ES-I3 (cell line): ENCODE measurements at regions not wholly inside any gene's neighbourhood (a gene's known extent, or its start where the extent isn't known, plus 50 kb on each side); places are given as distances from the start of the nearest gene placed in this dataset.

ENCODE experiments used
- H3K36me3 ChIP-seq: 2 replicates; pipeline ENCODE4 v1.6.1; 2013; ENCODE audit warnings: mild to moderate bottlenecking, low read length, control low read depth, moderate library complexity; ENCODE audit not compliant: insufficient read depth
- H3K4me1 ChIP-seq: 2 replicates; pipeline ENCODE4 v1.6.1; 2013; ENCODE audit warnings: mild to moderate bottlenecking, control low read depth, low read length; ENCODE audit not compliant: insufficient read depth
- H3K9ac ChIP-seq: 2 replicates; pipeline ENCODE4 v1.6.1; 2013; ENCODE audit warnings: low read depth, mild to moderate bottlenecking, low read length, moderate library complexity
- H3K9me3 ChIP-seq: 2 replicates; pipeline ENCODE4 v1.6.1; 2013; ENCODE audit warnings: mild to moderate bottlenecking, low read length, moderate library complexity; ENCODE audit not compliant: control insufficient read depth, insufficient read depth

DNA sequence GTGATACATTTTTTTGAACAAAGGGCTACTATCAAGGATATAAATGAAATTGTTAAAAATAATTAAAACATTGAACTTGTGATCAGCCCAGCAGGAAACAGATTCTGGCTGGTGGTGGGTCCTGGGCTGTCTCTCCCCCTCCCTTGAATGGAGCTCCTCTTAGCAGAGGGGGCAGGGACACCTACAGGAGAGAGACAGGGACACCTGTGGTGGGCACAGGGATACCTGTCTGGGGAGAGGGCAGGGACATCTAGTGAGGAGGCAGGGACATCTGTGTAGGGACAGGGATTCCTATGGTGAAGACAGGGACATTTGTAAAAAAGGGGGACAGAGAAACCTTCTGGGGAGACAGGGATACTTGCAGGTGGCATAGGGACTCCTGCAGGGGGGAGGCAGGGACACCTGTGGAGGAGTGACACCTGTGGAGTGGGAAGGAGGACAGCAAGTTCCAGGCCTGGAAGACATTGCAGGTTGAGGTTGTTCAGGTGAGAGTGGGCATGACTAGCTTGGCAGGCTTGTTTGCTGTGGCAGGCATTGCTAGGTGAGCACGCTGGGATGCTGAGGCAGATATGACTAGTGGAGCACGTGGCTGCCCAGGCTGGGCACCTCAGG, 264.2 kb downstream of the IRX2 start:
- Histone ChIP-seq H3K4me1 (no peaks in the 10 kb centered on the region), H3K9ac (no peak overlapping the region), H3K36me3 (no peaks in the 10 kb centered on the region), H3K9me3 (0 out of 2 replicates have a peak, but pooled peaks cover 6% of the 10 kb centered on the region)

DNA sequence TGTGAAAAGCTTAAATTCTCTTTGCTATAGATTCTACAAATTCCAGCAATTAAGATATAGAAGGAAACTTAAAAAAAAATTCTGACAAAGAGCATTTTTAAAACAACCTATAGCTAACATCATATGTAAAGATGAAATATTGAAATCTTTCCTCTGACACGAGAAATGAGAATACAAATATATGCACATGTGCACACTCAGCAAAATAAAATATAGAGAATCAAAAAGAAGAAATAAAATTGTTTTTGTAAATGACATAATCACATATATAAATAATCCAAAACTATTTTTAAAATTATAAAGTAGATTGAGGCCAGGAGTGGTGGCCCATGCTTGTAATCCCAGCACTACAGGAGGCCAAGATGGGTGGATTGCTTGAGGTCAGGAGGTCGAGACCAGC, 265.1 kb downstream of the IRX2 start:
- no peaks in the 10 kb centered on the region for H3K36me3 ChIP-seq
- no peaks in the 10 kb centered on the region for H3K4me1 ChIP-seq
- H3K9ac ChIP-seq = no peak overlapping the region
- H3K9me3 ChIP-seq = 0 out of 2 replicates have a peak, but pooled peaks cover 3% of the 10 kb centered on the region

DNA sequence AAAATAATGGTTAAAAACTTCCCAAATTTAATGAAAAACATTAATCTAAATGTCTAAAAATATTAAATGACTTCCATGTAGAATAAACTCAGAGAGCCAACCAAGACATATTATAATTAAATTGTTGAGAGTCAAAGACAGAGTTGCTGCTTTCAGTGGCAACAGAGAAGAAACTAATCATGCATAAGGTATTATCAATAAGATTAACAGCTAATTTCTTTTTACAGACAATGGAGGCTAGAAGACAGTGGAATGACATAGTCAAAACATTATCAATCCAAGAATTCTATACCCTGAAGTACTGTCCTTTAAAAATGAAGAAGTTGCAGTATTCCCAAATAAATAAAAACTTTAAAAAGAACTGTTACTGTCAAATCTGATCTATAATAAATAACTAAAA, 268.7 kb downstream of the IRX2 start:
- no peak overlapping the region for H3K9ac ChIP-seq
- no peaks in the 10 kb centered on the region for H3K4me1 ChIP-seq
- H3K36me3 ChIP-seq = no peaks in the 10 kb centered on the region
- peaks cover 3% of the 10 kb centered on the region; the same call in 1 of the 2 replicates for H3K9me3 ChIP-seq

DNA sequence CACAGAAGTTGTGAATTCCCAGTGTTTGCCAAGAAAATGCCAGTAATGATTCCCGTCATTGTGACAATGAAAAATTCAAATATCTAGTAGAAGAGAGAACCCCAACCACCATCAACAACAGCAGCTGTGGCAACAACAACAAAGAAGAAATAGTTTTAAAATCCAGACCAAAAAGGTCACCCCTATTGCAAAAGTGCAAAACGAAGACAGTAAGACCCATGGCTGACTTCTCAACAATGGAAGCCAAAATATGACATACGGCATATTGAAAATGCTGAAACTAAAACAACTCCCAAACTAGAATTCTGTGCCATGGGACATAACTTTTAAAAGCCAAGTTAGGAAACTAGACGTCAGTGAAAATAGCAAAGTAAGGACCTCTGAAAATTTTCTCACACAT, 270.6 kb downstream of the IRX2 start:
- Histone ChIP-seq H3K9ac (no peak overlapping the region), H3K9me3 (peaks cover 3% of the 10 kb centered on the region; the same call in 1 of the 2 replicates), H3K4me1 (no peaks in the 10 kb centered on the region), H3K36me3 (no peaks in the 10 kb centered on the region)

DNA sequence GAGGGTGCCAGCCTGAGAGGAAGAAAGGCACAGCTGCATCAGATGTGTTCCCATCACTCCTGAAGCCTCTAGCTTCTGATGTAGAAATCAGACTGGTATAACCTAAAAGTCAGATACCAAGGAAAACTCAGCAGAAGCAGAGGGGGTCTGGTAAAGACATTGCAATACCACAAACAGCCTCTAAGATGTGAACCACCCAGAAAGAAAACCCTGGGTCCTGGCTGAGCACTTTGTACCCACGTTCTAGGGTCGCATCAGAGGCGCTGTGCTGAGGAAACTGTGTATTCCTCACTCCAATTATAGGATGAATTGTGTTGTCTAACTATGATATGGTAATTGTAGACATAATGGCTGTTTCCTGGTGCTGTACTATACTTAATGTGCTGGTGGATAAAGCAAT, 275.6 kb downstream of the IRX2 start:
- Histone ChIP-seq H3K9me3 (no peaks in the 10 kb centered on the region; the same call in 1 of the 2 replicates), H3K4me1 (no peaks in the 10 kb centered on the region), H3K36me3 (no peaks in the 10 kb centered on the region), H3K9ac (no peak overlapping the region)

DNA sequence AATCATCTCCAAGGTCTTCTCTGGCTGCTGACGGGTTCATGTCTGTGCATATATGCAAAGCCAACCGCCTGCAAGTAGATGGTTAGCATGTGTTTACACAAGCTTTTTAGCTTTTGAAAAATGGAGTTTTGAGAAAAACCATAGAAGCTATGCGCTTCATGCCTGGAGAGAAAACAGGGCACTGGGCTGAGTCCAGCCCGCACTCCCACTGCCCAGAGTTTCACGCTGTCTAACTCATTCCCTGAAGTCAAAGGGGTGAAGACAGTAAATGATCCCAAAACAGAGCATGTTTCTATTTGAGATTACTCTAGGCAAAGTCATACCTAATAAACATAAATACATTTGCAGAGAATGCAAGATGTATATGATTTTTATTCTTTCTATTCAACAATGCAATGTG, 278.8 kb downstream of the IRX2 start:
- Histone ChIP-seq H3K4me1 (no peaks in the 10 kb centered on the region), H3K9ac (no peak overlapping the region), H3K9me3 (no peaks in the 10 kb centered on the region), H3K36me3 (no peaks in the 10 kb centered on the region)

DNA sequence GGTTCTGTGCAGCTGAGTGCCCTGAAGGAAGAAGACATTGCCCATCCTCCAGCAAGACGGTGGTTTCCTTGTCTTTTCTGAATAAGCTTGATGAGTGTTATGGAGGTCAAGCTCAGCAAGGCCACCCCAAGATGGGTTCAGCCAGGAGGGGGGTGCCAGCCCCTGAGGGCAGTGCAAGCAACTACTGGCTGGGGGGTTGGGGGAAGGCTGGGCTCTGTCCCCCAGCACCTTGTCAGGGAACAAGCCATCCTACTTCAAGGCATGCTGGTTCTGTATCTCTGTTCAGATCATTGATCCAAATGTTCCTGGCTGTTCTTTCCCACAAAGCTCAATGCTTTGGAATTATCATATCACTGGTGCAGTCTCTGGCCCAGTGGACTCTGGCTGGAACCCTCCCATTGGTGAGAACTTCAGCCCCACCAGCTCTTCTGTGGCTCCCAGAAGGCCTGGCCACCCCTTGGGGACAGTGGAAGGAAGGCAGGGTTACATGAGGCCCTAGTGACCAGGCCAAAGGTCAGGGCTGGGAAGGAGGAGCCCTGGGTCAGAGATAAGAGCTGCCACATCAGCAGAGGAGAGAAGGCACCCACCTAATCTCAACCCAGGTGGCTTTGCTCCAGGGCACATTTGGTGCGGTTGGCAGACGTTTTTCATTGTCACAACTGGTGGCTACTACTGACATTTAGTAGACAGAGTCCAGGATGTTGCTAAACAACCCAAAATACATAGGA, 280.2 kb downstream of the IRX2 start:
- Histone ChIP-seq H3K4me1 (no peaks in the 10 kb centered on the region), H3K9ac (no peak overlapping the region), H3K36me3 (no peaks in the 10 kb centered on the region), H3K9me3 (no peaks in the 10 kb centered on the region)

DNA sequence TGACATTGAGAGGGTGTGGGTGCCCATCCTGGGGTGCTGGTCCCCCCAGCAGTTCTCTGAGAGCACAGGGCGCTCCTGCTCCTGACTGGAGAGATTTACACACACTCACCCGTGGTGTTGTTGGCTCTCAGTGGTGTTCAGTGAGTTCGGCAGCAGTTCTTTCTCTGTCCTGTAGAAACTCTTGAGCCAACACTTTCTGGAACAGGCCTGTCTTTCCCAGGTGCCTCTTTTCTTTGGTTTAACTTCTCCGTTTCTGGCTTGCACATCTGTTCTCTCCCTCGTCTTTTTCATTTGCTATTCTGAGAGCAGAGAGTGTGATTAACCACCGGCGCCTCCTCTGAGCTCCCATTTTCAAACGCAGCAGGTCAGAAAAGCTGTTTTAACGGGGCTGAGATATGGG, 284.5 kb downstream of the IRX2 start:
- Histone ChIP-seq H3K9me3 (no peaks in the 10 kb centered on the region), H3K4me1 (no peaks in the 10 kb centered on the region), H3K36me3 (no peaks in the 10 kb centered on the region), H3K9ac (no peak overlapping the region)

DNA sequence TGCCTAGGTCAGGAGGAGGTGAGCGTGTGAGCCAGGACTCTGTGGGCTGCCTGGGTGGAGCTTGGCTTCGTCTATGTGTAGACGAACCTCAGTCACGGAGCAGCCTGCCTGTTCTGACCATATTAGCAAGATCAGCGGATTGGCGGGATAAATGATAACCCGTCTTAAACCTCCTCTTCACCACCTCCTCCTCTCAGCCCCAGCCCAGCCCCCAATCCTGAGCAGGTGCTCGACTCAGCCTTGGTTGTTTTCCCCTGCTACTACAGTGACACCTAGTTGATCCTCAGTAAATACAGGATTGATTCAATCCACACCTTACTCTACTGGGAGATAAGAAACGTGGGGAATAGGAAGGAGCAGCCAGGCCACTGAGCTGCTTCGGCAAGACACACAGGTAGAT, 286.1 kb downstream of the IRX2 start:
- Histone ChIP-seq H3K4me1 (no peaks in the 10 kb centered on the region), H3K36me3 (no peaks in the 10 kb centered on the region), H3K9me3 (no peaks in the 10 kb centered on the region), H3K9ac (no peak overlapping the region)

DNA sequence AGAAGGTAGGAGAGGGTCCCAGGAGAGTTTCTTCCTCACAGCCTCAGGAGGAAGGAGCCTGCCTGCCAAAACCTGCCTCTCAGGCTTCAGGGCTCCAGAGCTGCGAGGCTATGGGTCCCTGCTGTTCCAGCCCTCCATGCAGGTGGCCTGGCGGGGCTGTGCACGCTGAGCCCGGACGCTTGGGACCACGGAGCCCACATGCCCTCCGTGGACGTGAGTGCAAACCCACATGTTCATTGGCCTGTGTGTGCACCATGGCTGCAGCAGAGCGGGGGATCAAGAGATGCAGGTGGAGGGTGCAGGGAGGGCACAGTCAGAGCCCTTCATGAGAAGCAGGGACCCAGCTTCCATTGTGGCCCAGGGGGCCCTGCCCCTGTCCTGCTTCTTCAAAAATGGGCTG, 287.3 kb downstream of the IRX2 start:
- H3K36me3 ChIP-seq = no peaks in the 10 kb centered on the region
- no peaks in the 10 kb centered on the region for H3K9me3 ChIP-seq
- no peak overlapping the region for H3K9ac ChIP-seq
- H3K4me1 ChIP-seq = no peaks in the 10 kb centered on the region

DNA sequence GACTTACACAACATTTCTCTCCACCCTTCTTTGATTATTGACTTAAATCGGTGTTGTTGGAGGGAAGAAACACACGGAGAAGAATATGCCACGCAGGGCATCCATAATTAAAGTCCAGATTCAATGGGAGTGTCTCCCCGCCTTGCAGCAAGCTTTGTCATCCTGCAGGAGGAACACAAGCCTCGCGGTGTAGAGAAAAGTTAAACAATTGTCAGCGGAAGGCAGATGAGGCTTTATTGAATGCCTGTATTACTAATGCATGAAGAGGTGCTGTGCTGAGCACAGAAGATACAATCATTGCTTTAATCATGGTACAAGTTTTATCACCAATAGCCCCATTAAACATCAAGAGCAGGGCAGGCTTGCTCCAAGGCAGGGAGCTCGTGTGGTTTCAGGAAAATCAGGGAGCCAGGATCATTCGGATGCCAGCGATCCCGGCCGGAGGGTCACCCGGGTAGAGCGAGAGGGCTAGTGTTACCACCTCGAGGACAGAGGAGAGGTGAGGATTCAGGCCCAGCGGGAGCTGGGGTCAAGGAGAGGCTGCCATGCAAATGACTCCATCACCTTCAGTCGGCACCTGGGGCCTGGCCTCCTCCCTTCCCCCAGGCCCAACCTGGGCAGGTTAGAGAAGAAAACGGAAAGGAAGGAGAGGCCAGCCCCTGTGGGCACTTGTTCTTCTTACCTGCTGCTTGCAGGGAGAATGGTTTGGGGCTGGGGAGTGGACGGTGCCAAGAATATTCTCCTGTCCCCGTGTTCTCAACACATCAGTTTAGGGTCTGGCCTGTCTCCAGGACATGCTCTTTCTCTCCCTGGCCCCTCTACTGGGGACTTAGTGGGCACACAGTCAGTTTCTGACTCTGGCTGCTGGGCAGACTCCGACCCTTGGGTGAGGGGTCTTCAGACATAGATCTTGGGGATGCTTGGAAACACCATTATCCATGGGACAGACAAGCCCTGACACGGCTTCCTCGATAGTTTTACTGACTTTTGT, 289.5 kb downstream of the IRX2 start:
- Histone ChIP-seq H3K4me1 (no peaks in the 10 kb centered on the region), H3K36me3 (no peaks in the 10 kb centered on the region), H3K9me3 (no peaks in the 10 kb centered on the region), H3K9ac (no peak overlapping the region)

DNA sequence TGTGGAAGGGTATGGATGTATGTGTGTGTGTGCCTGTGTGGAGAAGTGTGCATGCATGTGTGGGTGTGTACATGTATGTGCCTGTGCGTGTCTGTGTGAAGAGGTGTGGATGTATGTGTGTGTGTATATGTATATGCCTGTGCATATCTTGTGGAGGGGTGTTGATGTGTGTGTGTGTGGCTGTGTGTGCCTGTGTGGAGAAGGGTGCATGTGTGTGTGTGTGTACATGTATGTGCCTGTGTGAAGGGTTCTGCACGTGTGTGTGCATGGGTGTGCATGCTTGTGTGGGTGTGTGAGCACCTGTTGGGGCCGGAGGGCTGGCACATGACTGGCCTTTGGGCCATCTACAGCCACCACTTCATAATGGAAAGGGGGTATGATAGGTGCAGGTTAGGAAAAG, 291.4 kb downstream of the IRX2 start:
- no peaks in the 10 kb centered on the region for H3K9me3 ChIP-seq
- H3K9ac ChIP-seq = no peak overlapping the region
- H3K36me3 ChIP-seq = no peaks in the 10 kb centered on the region
- H3K4me1 ChIP-seq = no peaks in the 10 kb centered on the region

DNA sequence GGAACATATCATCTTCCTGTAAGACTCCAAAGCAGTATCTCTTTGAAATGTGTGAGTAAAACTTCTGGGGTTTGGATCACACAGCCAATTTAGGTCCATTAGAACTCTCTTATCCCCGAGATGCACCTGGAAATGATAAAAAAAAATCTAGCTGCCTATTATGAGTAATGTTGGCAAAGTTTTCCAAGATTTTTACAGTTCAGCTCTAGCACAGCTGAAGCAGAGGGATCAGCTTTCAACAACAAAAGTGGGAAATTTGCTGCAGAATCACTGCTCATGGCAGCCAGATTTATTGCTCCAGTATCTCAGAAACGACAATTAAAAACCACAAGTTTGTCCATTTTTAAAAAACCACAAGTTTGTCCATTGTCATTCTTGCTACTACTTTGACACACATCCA, 292.2 kb downstream of the IRX2 start:
- Histone ChIP-seq H3K9ac (no peak overlapping the region), H3K4me1 (no peaks in the 10 kb centered on the region), H3K9me3 (no peaks in the 10 kb centered on the region), H3K36me3 (no peaks in the 10 kb centered on the region)

DNA sequence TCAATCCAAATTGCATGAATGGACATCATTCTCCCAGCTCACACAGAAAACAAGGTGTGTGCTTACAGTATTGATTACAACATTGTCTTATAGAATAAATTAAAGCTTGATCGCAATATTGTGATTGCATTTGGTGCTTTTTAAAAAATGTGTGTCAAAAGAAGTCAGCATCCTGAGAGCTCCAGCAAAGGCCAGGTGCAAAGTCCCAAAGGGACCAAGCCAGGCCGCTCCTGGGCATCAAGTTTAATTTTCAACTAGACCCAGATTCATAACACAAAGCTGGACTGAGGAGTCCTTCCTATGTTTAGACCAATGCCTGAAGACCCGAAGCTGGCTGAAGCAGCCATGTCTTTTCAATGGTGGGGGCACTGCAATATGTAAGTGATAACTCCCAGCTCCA, 295.6 kb downstream of the IRX2 start:
- Histone ChIP-seq H3K9ac (no peak overlapping the region), H3K9me3 (no peaks in the 10 kb centered on the region), H3K4me1 (no peaks in the 10 kb centered on the region), H3K36me3 (no peaks in the 10 kb centered on the region)
